Neuronal stem cell (in vitro differentiated cells): ENCODE measurements at regions not wholly inside any gene's neighbourhood (a gene's known extent, or its start where the extent isn't known, plus 50 kb on each side); places are given as distances from the start of the nearest gene placed in this dataset.

Experiments
- DNase-seq: peaks from one replicate; pipeline ENCODE4 v3.0.0-alpha.2; 2013; ENCODE audit warnings: low spot score
- H2AFZ ChIP-seq: one replicate; pipeline ENCODE4 v1.6.1; 2013; ENCODE audit warnings: mild to moderate bottlenecking, low read length, inconsistent platforms
- H2AK5ac ChIP-seq: 2 replicates; pipeline ENCODE4 v1.6.1; 2013; ENCODE audit warnings: low read depth, mild to moderate bottlenecking, inconsistent platforms, low read length, moderate library complexity, mixed read lengths
- H2BK120ac ChIP-seq: 2 replicates; pipeline ENCODE4 v1.6.1; 2013; ENCODE audit warnings: low read depth, mild to moderate bottlenecking, inconsistent platforms, low read length, moderate library complexity, mixed read lengths
- H2BK12ac ChIP-seq: one replicate; pipeline ENCODE4 v1.6.1; 2013; ENCODE audit warnings: low read length, inconsistent platforms
- H2BK15ac ChIP-seq: 2 replicates; pipeline ENCODE4 v1.6.1; 2013; ENCODE audit warnings: mild to moderate bottlenecking, low read length, inconsistent platforms, mixed read lengths
- H2BK5ac ChIP-seq: one replicate; pipeline ENCODE4 v1.6.1; 2013; ENCODE audit warnings: inconsistent platforms, mild to moderate bottlenecking, low read length, moderate library complexity
- H3K14ac ChIP-seq: one replicate; pipeline ENCODE4 v1.6.1; 2013; ENCODE audit warnings: low read length, inconsistent platforms
- H3K18ac ChIP-seq: 2 replicates; pipeline ENCODE4 v1.6.1; 2013; ENCODE audit warnings: low read length, inconsistent platforms
- H3K23ac ChIP-seq: 2 replicates; pipeline ENCODE4 v1.6.1; 2013; ENCODE audit warnings: low read depth, mild to moderate bottlenecking, mixed read lengths, low read length, inconsistent platforms; ENCODE audit not compliant: poor library complexity
- H3K27ac ChIP-seq: replicated peaks from 3 replicates; pipeline ENCODE4 v1.5.1; 2013; ENCODE audit warnings: low read length, inconsistent platforms
- H3K27me3 ChIP-seq, 3 experiments: 2 replicates each; pipeline ENCODE4 v1.6.1; 2013; ENCODE audit warnings: low read length in 3 of 3, mild to moderate bottlenecking in 2 of 3, inconsistent platforms in 1 of 3, low read depth in 1 of 3, mixed read lengths in 1 of 3, moderate library complexity in 1 of 3; ENCODE audit not compliant: control insufficient read depth in 3 of 3, insufficient read depth in 3 of 3
- H3K36me3 ChIP-seq, 2 donors: replicated peaks in 1 of 2; 2 replicates each; pipeline ENCODE4 v1.6.1; 2013; ENCODE audit warnings: low read length in 2 of 2; ENCODE audit not compliant: control insufficient read depth in 2 of 2, insufficient read depth in 2 of 2
- H3K4ac ChIP-seq: 2 replicates; pipeline ENCODE4 v1.6.1; 2013; ENCODE audit warnings: inconsistent platforms, mild to moderate bottlenecking, low read length, moderate library complexity
- H3K4me1 ChIP-seq, 2 donors: 1 replicate in 1 of 2; 2 replicates in 1 of 2; pipeline ENCODE4 v1.6.1; 2013; ENCODE audit warnings: low read length in 2 of 2, low read depth in 1 of 2; ENCODE audit not compliant: control insufficient read depth in 2 of 2, insufficient read depth in 1 of 2
- H3K4me2 ChIP-seq: one replicate; pipeline ENCODE4 v1.6.1; 2013; ENCODE audit warnings: mild to moderate bottlenecking, low read length, inconsistent platforms; ENCODE audit not compliant: insufficient read depth, poor library complexity, severe bottlenecking
- H3K4me3 ChIP-seq, 2 donors: 2 replicates each; pipeline ENCODE4 v1.5.1; 2013; ENCODE audit warnings: low read length in 2 of 2, mild to moderate bottlenecking in 2 of 2, inconsistent platforms in 1 of 2, moderate library complexity in 1 of 2
- H3K79me1 ChIP-seq: one replicate; pipeline ENCODE4 v1.6.1; 2013; ENCODE audit warnings: low read depth, mild to moderate bottlenecking, inconsistent platforms, low read length, moderate library complexity
- H3K9ac ChIP-seq: one replicate; pipeline ENCODE4 v1.6.1; 2013; ENCODE audit warnings: mild to moderate bottlenecking, low read depth, low read length, inconsistent platforms; ENCODE audit not compliant: poor library complexity
- H3K9me3 ChIP-seq, 2 donors: replicated peaks in 1 of 2; 2 replicates each; pipeline versions ENCODE3 to v1.6.1; 2013; ENCODE audit warnings: low read length in 2 of 2, mild to moderate bottlenecking in 2 of 2, inconsistent platforms in 1 of 2, low read depth in 1 of 2, mixed read lengths in 1 of 2, moderate library complexity in 1 of 2; ENCODE audit not compliant: control insufficient read depth in 2 of 2, insufficient read depth in 1 of 2
- H4K8ac ChIP-seq: one replicate; pipeline ENCODE4 v1.6.1; 2013; ENCODE audit warnings: low read depth, mild to moderate bottlenecking, inconsistent platforms, low read length, moderate library complexity
- H4K91ac ChIP-seq: one replicate; pipeline ENCODE4 v1.6.1; 2013; ENCODE audit warnings: low read length, low read depth, mild to moderate bottlenecking, inconsistent platforms; ENCODE audit not compliant: poor library complexity
- WGBS, 2 donors: extraction: QIAGEN DNeasy Blood & Tissue Kit; methylation state at CpG; one replicate each; pipeline ENCODE4 v1.1.7; 2013; ENCODE audit warnings: missing lambda C conversion rate in 2 of 2, mixed read lengths in 1 of 2; ENCODE audit not compliant: insufficient read length in 2 of 2, insufficient replicate concordance in 1 of 2; ENCODE audit errors: extremely low coverage in 2 of 2; 5-methylcytosine and 5-hydroxymethylcytosine counted together

DNA sequence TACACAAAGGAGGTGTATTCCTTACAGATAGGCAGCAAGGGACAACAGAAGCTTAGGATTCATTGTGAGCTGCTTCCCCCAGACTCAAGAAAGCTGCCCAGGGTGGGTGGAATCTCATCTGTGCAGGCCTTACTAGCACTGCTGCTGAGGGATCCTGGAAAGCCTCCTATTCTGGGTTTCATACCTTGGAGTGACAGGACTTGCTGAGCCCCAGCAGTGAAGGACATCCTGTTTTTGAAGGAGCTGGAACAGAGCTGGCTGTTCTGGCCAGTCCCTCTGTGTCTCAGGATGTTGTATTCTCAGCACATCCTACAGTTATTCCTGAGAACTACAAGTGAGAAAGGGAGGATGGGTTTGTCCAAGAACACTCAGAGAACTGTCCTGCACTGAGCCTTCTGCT lies 486.3 kb downstream of the PTPRU start:
- Histone ChIP-seq H2AFZ (no peak overlapping the region), H4K91ac (no peak overlapping the region), H2BK12ac (no peak overlapping the region), H3K36me3 (no peaks in the 10 kb centered on the region), H3K27ac (no peak overlapping the region), H4K8ac (no peak overlapping the region), H3K4me1 (no peaks in the 10 kb centered on the region), H2BK15ac (no peak overlapping the region), H2BK5ac (no peak overlapping the region), H3K18ac (no peak overlapping the region), H3K4me3 (no peak overlapping the region), H3K9me3 (peaks cover 0 to 6% of the 10 kb centered on the region in 2 donors), H3K4ac (no peak overlapping the region), H3K4me2 (no peak overlapping the region), H3K79me1 (no peaks in the 10 kb centered on the region), H3K27me3 (peaks cover 0 to 2% (median 0%) of the 10 kb centered on the region in 3 experiments), H3K14ac (peak overlapping the region; percentile 91), H2AK5ac (no peak overlapping the region), H3K23ac (no peak overlapping the region), H3K9ac (no peak overlapping the region), H2BK120ac (no peak overlapping the region)
- DNase-seq: no peak

GRCh38 chr1:29719253-29719652 lies 482.9 kb downstream of the PTPRU start:
- no peak overlapping the region for H3K4me2 ChIP-seq
- H3K9ac ChIP-seq: no peak overlapping the region
- H2BK5ac ChIP-seq: no peak overlapping the region
- H3K4ac ChIP-seq: no peak overlapping the region
- no peaks in the 10 kb centered on the region for H3K79me1 ChIP-seq
- WGBS, 2 donors: no CpG with 5 or more reads among the region's 4 CpGs
- no peak overlapping the region for H2BK12ac ChIP-seq
- H3K23ac ChIP-seq: no peak overlapping the region
- no peak overlapping the region for H3K18ac ChIP-seq
- no peak overlapping the region for H4K91ac ChIP-seq
- no peak overlapping the region for H4K8ac ChIP-seq
- peaks cover 0 to 2% (median 0%) of the 10 kb centered on the region in 3 experiments for H3K27me3 ChIP-seq
- no peaks in the 10 kb centered on the region for H3K4me1 ChIP-seq
- H3K4me3 ChIP-seq: no peak overlapping the region
- DNase-seq: no peak
- H3K36me3 ChIP-seq: no peaks in the 10 kb centered on the region
- H2AK5ac ChIP-seq: no peak overlapping the region
- no peak overlapping the region for H3K27ac ChIP-seq
- H2AFZ ChIP-seq: no peak overlapping the region
- H2BK120ac ChIP-seq: no peak overlapping the region
- no peak overlapping the region for H3K14ac ChIP-seq
- peaks cover 0 to 6% of the 10 kb centered on the region in 2 donors for H3K9me3 ChIP-seq
- H2BK15ac ChIP-seq: no peak overlapping the region

DNA sequence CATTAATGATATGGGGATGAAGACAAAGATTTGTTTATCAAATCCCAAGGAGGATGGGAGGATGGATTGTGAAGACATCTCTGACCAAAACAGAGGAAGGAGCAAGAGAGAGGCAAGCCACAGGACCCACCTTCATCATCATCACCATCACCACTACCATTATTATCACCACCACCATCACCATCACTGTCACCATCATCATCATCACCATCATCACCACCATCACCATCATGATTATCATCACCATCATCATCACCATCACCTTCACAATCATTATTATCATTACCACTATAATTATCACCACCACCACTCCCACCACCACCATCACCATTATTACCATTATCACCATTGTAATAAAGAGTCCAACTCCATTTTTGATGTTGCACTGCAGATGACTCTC lies 482.5 kb downstream of the PTPRU start:
- no peak overlapping the region for H4K91ac ChIP-seq
- no peaks in the 10 kb centered on the region for H3K79me1 ChIP-seq
- H4K8ac ChIP-seq: no peak overlapping the region
- no peak overlapping the region for H3K4ac ChIP-seq
- no peak overlapping the region for H3K23ac ChIP-seq
- no peak overlapping the region for H3K18ac ChIP-seq
- H2BK5ac ChIP-seq: no peak overlapping the region
- no peak overlapping the region for H2BK15ac ChIP-seq
- no peak overlapping the region for H3K4me2 ChIP-seq
- no peaks in the 10 kb centered on the region for H3K4me1 ChIP-seq
- no peak overlapping the region for H3K4me3 ChIP-seq
- H3K36me3 ChIP-seq: no peaks in the 10 kb centered on the region
- H3K27me3 ChIP-seq: peaks cover 0 to 2% (median 0%) of the 10 kb centered on the region in 3 experiments
- no peak overlapping the region for H2BK120ac ChIP-seq
- no peak overlapping the region for H2AFZ ChIP-seq
- H3K14ac ChIP-seq: no peak overlapping the region
- no peak overlapping the region for H3K27ac ChIP-seq
- H2BK12ac ChIP-seq: no peak overlapping the region
- no peak overlapping the region for H3K9ac ChIP-seq
- H2AK5ac ChIP-seq: no peak overlapping the region
- peaks cover 0 to 4% of the 10 kb centered on the region in 2 donors for H3K9me3 ChIP-seq
- DNase-seq: no peak

- no peak overlapping the region for H2BK5ac ChIP-seq
Measured at GRCh38 chr1:29716306-29716705, 480.0 kb downstream of the PTPRU start.

More at GRCh38 chr1:29716306-29716705, 480.0 kb downstream of the PTPRU start:
- Histone ChIP-seq H2AFZ (no peak overlapping the region), H3K79me1 (no peaks in the 10 kb centered on the region), H3K27me3 (no peaks in the 10 kb centered on the region), H4K91ac (no peak overlapping the region), H3K4me2 (no peak overlapping the region), H2BK15ac (no peak overlapping the region), H2BK120ac (no peak overlapping the region), H3K4ac (no peak overlapping the region), H3K23ac (no peak overlapping the region), H2AK5ac (no peak overlapping the region), H3K36me3 (no peaks in the 10 kb centered on the region), H2BK12ac (no peak overlapping the region), H3K27ac (no peak overlapping the region), H3K14ac (no peak overlapping the region), H3K4me3 (no peak overlapping the region), H4K8ac (no peak overlapping the region), H3K9ac (no peak overlapping the region), H3K9me3 (no peaks in the 10 kb centered on the region), H3K18ac (no peak overlapping the region), H3K4me1 (no peaks in the 10 kb centered on the region)
- no CpG with 5 or more reads among the region's 6 CpGs for WGBS, 2 donors
- no peak for DNase-seq
